Hepatocyte (in vitro differentiated cells): ENCODE measurements at regions not wholly inside any gene's neighbourhood (a gene's known extent, or its start where the extent isn't known, plus 50 kb on each side); places are given as distances from the start of the nearest gene placed in this dataset.
"Not testable (repeated sequence)": the region's sequence is repeated elsewhere in the genome, so short reads cannot be mapped to it uniquely, and the experiment has no call there.

Source experiments
- DNase-seq: peaks from one replicate; pipeline ENCODE4 v3.0.0-alpha.2; 2016; ENCODE audit warnings: low spot score
- H2AFZ ChIP-seq: fragments of 200-600 bp; sonication (generic); 2 replicates; pipeline ENCODE4 v1.6.0; 2016; ENCODE audit warnings: antibody characterized with exemption, mild to moderate bottlenecking
- H3K27ac ChIP-seq: fragments of 200-600 bp; sonication (generic); 2 replicates; pipeline ENCODE4 v1.5.1; 2016; ENCODE audit warnings: mild to moderate bottlenecking
- H3K27me3 ChIP-seq: fragments of 200-600 bp; sonication (generic); 2 replicates; pipeline ENCODE4 v1.6.1; 2016
- H3K36me3 ChIP-seq: fragments of 200-600 bp; sonication (generic); replicated peaks from 2 replicates; pipeline ENCODE4 v1.5.1; 2016; ENCODE audit warnings: low read depth; ENCODE audit not compliant: insufficient read depth
- H3K4me1 ChIP-seq: fragments of 200-600 bp; sonication (generic); 2 replicates; pipeline ENCODE4 v1.5.1; 2016; ENCODE audit warnings: mild to moderate bottlenecking, moderate library complexity; ENCODE audit not compliant: insufficient read depth
- H3K4me2 ChIP-seq: fragments of 200-600 bp; sonication (generic); 2 replicates; pipeline ENCODE4 v1.6.0; 2016
- H3K4me3 ChIP-seq: fragments of 200-600 bp; sonication (generic); 2 replicates; pipeline ENCODE4 v1.5.1; 2016; ENCODE audit warnings: mild to moderate bottlenecking
- H3K79me2 ChIP-seq: fragments of 200-600 bp; sonication (generic); 2 replicates; pipeline ENCODE4 v1.6.0; 2017; ENCODE audit warnings: mild to moderate bottlenecking
- H3K9me2 ChIP-seq: fragments of 200-600 bp; sonication (generic); replicated peaks from 2 replicates; pipeline ENCODE4 v1.6.0; 2017; ENCODE audit warnings: mild to moderate bottlenecking; ENCODE audit not compliant: insufficient read depth
- H3K9me3 ChIP-seq: fragments of 200-600 bp; sonication (generic); 2 replicates; pipeline ENCODE4 v1.5.1; 2016; ENCODE audit warnings: low read depth, mild to moderate bottlenecking
- H4K20me1 ChIP-seq: fragments of 200-600 bp; sonication (generic); 2 replicates; pipeline ENCODE4 v1.6.0; 2016; ENCODE audit warnings: mild to moderate bottlenecking; ENCODE audit not compliant: insufficient read depth, poor library complexity, severe bottlenecking
- CTCF ChIP-seq: fragments of 200-600 bp; sonication (generic); IDR thresholded peaks from 2 replicates; pipeline ENCODE4 v1.5.1; 2016; ENCODE audit warnings: antibody characterized with exemption, mild to moderate bottlenecking; ENCODE audit not compliant: poor library complexity
- EZH2 ChIP-seq: fragments of 200-600 bp; sonication (generic); IDR thresholded peaks from 2 replicates; pipeline ENCODE4 v1.6.1; 2016; ENCODE audit warnings: antibody characterized with exemption, mild to moderate bottlenecking, borderline replicate concordance
- EZH2phosphoT487 ChIP-seq: fragments of 200-600 bp; sonication (generic); IDR thresholded peaks from one replicate; pipeline ENCODE4 v1.6.1; 2018; ENCODE audit warnings: antibody characterized with exemption, mild to moderate bottlenecking, low read depth, moderate library complexity; ENCODE audit not compliant: unreplicated experiment, severe bottlenecking
- WGBS: methylation state at CpG from one replicate; pipeline ENCODE4 v1.1.6; 2016; ENCODE audit warnings: low lambda C conversion rate; ENCODE audit errors: missing lambda C conversion rate; 5-methylcytosine and 5-hydroxymethylcytosine counted together

- 96% methylated on average over 2 of the region's 2 CpGs for WGBS
- no peaks in the 10 kb centered on the region for H4K20me1 ChIP-seq
- H3K4me2 ChIP-seq, result no peak overlapping the region
- no peaks in the 10 kb centered on the region for H3K9me2 ChIP-seq
- H3K9me3 ChIP-seq, result no peaks in the 10 kb centered on the region
- H3K36me3 ChIP-seq, result no peaks in the 10 kb centered on the region
- H3K4me1 ChIP-seq, result no peaks in the 10 kb centered on the region
- H3K27ac ChIP-seq, result no peak overlapping the region
- no peaks in the 10 kb centered on the region for H3K79me2 ChIP-seq
- H2AFZ ChIP-seq, result no peak overlapping the region
- no peak overlapping the region for H3K4me3 ChIP-seq
- TF ChIP-seq CTCF, result no peak
- no peak for TF ChIP-seq EZH2
- TF ChIP-seq EZH2phosphoT487, result no peak
- no peaks in the 10 kb centered on the region for H3K27me3 ChIP-seq
- DNase-seq, result no peak
Measured at GRCh38 chr1:227508431-227508830, 54.9 kb upstream of the ZNF678 start.

- not testable (repeated sequence) for H3K27me3 ChIP-seq, H3K79me2 ChIP-seq, H3K36me3 ChIP-seq, H3K9me2 ChIP-seq, H3K27ac ChIP-seq, H2AFZ ChIP-seq, H4K20me1 ChIP-seq, H3K4me1 ChIP-seq, H3K4me2 ChIP-seq, DNase-seq, H3K9me3 ChIP-seq, H3K4me3 ChIP-seq
- no CpG with 5 or more reads among the region's 30 CpGs for WGBS
Measured at GRCh38 chr1:227506490-227507393, 56.6 kb upstream of the ZNF678 start.

GRCh38 chr1:227496045-227496444 lies 67.3 kb upstream of the ZNF678 start:
- H3K27ac ChIP-seq, H3K9me2 ChIP-seq, H3K4me1 ChIP-seq, H3K4me2 ChIP-seq, H3K27me3 ChIP-seq, H3K9me3 ChIP-seq, DNase-seq, H3K4me3 ChIP-seq, H2AFZ ChIP-seq, H4K20me1 ChIP-seq, H3K36me3 ChIP-seq, H3K79me2 ChIP-seq: not testable (repeated sequence)
- WGBS, result 93% methylated on average over 2 of the region's 5 CpGs

- DNase-seq, H3K4me3 ChIP-seq, H3K79me2 ChIP-seq, H3K36me3 ChIP-seq, H3K4me2 ChIP-seq, H3K27ac ChIP-seq, H2AFZ ChIP-seq, H3K4me1 ChIP-seq, H3K9me3 ChIP-seq, H4K20me1 ChIP-seq, H3K9me2 ChIP-seq, H3K27me3 ChIP-seq: not testable (repeated sequence)
- 83% methylated on average over 2 of the region's 14 CpGs for WGBS
Measured at GRCh38 chr1:227493863-227494551, 69.3 kb upstream of the ZNF678 start.

- H3K4me3 ChIP-seq, result no peak overlapping the region
- no peaks in the 10 kb centered on the region for H3K9me2 ChIP-seq
- H4K20me1 ChIP-seq, result no peaks in the 10 kb centered on the region
- TF ChIP-seq EZH2, result no peak
- no peak for TF ChIP-seq EZH2phosphoT487
- TF ChIP-seq CTCF, result no peak
- no peaks in the 10 kb centered on the region for H3K9me3 ChIP-seq
- no peak overlapping the region for H3K4me2 ChIP-seq
- 73% methylated on average over 5 of the region's 5 CpGs for WGBS
- DNase-seq, result no peak
- H3K36me3 ChIP-seq, result no peaks in the 10 kb centered on the region
- H3K79me2 ChIP-seq, result no peaks in the 10 kb centered on the region
- no peak overlapping the region for H2AFZ ChIP-seq
- H3K27ac ChIP-seq, result no peak overlapping the region
- H3K4me1 ChIP-seq, result no peaks in the 10 kb centered on the region
- no peaks in the 10 kb centered on the region for H3K27me3 ChIP-seq
Measured at GRCh38 chr1:227490478-227490877, 72.9 kb upstream of the ZNF678 start.
